Right lobe of liver (tissue), 4 donors: ENCODE measurements at regions not wholly inside any gene's neighbourhood (a gene's known extent, or its start where the extent isn't known, plus 50 kb on each side); places are given as distances from the start of the nearest gene placed in this dataset.

Source experiments
- POLR2A ChIP-seq: fragments of 450-650 bp; IDR thresholded peaks from one replicate; pipeline ENCODE4 v1.6.1; 2017; ENCODE audit warnings: antibody characterized with exemption, mild to moderate bottlenecking
- TF ChIP-seq, protein P1 (sequence below), 4 donors: fragments of 200-600 bp in 3 of 4; fragments of 450-650 bp in 1 of 4; IDR thresholded peaks; one replicate each; pipeline versions ENCODE4 v1.5.1 to v1.8.0; 2016 to 2022; ENCODE audit warnings: antibody characterized with exemption in 4 of 4, mild to moderate bottlenecking in 2 of 4
- donor health status: DM: no; HTN: no; CAD: no.
- donor health status: DM: no; HTN: no; CAD: no.
- donor health status: DM: no; HTN: yes; CAD: no.

DNA sequence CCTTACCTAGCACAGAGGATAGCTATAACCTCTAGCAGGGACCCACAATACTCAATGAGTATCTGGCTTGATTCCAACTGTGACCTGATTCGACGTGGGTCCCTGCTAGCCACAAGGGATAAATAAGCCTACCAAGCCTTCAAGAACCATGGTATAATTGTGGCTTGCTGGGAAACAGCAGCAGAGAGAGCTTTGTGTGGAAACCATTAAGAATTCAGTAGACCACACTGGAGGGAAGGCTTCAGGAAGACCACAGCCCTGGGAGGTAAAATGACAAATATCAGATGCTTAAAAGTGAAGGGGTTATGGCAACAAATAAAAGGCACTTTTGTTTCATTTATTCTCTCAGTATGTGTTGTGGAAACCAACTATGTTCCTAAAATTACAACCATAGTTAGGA is 82.6 kb upstream of the WIPF1 start:
- TF ChIP-seq, protein P1, sequence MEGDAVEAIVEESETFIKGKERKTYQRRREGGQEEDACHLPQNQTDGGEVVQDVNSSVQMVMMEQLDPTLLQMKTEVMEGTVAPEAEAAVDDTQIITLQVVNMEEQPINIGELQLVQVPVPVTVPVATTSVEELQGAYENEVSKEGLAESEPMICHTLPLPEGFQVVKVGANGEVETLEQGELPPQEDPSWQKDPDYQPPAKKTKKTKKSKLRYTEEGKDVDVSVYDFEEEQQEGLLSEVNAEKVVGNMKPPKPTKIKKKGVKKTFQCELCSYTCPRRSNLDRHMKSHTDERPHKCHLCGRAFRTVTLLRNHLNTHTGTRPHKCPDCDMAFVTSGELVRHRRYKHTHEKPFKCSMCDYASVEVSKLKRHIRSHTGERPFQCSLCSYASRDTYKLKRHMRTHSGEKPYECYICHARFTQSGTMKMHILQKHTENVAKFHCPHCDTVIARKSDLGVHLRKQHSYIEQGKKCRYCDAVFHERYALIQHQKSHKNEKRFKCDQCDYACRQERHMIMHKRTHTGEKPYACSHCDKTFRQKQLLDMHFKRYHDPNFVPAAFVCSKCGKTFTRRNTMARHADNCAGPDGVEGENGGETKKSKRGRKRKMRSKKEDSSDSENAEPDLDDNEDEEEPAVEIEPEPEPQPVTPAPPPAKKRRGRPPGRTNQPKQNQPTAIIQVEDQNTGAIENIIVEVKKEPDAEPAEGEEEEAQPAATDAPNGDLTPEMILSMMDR (IDR thresholded peaks at IDR 0.05): no peak
- TF ChIP-seq POLR2A: no peak
